ENCODE measurements at regions not wholly inside any gene's neighbourhood (a gene's known extent, or its start where the extent isn't known, plus 50 kb on each side); places are given as distances from the start of the nearest gene placed in this dataset.

GRCh38 chr1:2859881-2860430, 58.5 kb upstream of the TTC34 start:
- no peaks in the 10 kb centered on the region for H3K36me3 ChIP-seq (replicated peaks in 1 of 2; ENCODE audit: control extremely low read depth in 1 of 2, control insufficient read depth in 1 of 2, extremely low read depth in 1 of 2, insufficient read depth in 2 of 2, low read length in 1 of 2)
- peaks cover 0 to 27% (median 0%) of the 10 kb centered on the region in 3 donors for H3K9me3 ChIP-seq (ENCODE audit: control extremely low read depth in 1 of 3, control insufficient read depth in 2 of 3, insufficient read depth in 1 of 3, low read length in 2 of 3)
- H3K4me2 ChIP-seq (replicated peaks; ENCODE audit: low read depth, low read length, poor library complexity, severe bottlenecking): no peak overlapping the region
- H3K4me1 ChIP-seq (ENCODE audit: control insufficient read depth in 2 of 2, insufficient read depth in 2 of 2, low read length in 2 of 2): no peaks in the 10 kb centered on the region
- ChIA-PET POLR2A (no interaction called here), CTCF (no interaction called here)
- 88% methylated on average over 11 of the region's 12 CpGs for WGBS (ENCODE audit: insufficient coverage)
- Mint-ChIP-seq H3K4me3 (no peak overlapping the region), H3K9me3 (ENCODE audit: insufficient read depth) (no peaks in the 10 kb centered on the region), H3K4me1 (no peaks in the 10 kb centered on the region), H3K27ac (no peak overlapping the region), H3K27me3 (no peaks in the 10 kb centered on the region)
- ATAC-seq (ENCODE audit: low read depth): no peak
- DNase-seq: no peak
- intact Hi-C loops (cut with micrococcal nuclease): no loop called here
- no peak overlapping the region for H3K9ac ChIP-seq (ENCODE audit: low read length)
- H3K27ac ChIP-seq (ENCODE audit: low read length in 2 of 2): no peak overlapping the region
- H3K4me3 ChIP-seq (ENCODE audit: control extremely low read depth in 1 of 5, extremely low read depth in 1 of 5, insufficient read depth in 1 of 5, low read depth in 2 of 5, low read length in 4 of 5): no peak overlapping the region
- no peak overlapping the region for H2AFZ ChIP-seq (ENCODE audit: insufficient read depth, low read depth, low read length, poor library complexity, severe bottlenecking)
- H3K27me3 ChIP-seq (replicated peaks in 1 of 4; ENCODE audit: control extremely low read depth in 1 of 4, control insufficient read depth in 3 of 4, insufficient read depth in 4 of 4, low read length in 3 of 4): no peaks in the 10 kb centered on the region
- no peak for TF ChIP-seq EZH2 (IDR thresholded peaks at IDR 0.05; ENCODE audit: borderline replicate concordance, insufficient read depth, low read depth, low read length, poor library complexity, severe bottlenecking)
- TF ChIP-seq, protein P1, sequence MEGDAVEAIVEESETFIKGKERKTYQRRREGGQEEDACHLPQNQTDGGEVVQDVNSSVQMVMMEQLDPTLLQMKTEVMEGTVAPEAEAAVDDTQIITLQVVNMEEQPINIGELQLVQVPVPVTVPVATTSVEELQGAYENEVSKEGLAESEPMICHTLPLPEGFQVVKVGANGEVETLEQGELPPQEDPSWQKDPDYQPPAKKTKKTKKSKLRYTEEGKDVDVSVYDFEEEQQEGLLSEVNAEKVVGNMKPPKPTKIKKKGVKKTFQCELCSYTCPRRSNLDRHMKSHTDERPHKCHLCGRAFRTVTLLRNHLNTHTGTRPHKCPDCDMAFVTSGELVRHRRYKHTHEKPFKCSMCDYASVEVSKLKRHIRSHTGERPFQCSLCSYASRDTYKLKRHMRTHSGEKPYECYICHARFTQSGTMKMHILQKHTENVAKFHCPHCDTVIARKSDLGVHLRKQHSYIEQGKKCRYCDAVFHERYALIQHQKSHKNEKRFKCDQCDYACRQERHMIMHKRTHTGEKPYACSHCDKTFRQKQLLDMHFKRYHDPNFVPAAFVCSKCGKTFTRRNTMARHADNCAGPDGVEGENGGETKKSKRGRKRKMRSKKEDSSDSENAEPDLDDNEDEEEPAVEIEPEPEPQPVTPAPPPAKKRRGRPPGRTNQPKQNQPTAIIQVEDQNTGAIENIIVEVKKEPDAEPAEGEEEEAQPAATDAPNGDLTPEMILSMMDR (IDR thresholded peaks at IDR 0.05): no peak
- H3K79me2 ChIP-seq (ENCODE audit: control insufficient read depth, insufficient read depth, low read length): no peaks in the 10 kb centered on the region
- H4K20me1 ChIP-seq (ENCODE audit: control insufficient read depth, insufficient read depth, low read length, poor library complexity, severe bottlenecking): no peaks in the 10 kb centered on the region

DNA sequence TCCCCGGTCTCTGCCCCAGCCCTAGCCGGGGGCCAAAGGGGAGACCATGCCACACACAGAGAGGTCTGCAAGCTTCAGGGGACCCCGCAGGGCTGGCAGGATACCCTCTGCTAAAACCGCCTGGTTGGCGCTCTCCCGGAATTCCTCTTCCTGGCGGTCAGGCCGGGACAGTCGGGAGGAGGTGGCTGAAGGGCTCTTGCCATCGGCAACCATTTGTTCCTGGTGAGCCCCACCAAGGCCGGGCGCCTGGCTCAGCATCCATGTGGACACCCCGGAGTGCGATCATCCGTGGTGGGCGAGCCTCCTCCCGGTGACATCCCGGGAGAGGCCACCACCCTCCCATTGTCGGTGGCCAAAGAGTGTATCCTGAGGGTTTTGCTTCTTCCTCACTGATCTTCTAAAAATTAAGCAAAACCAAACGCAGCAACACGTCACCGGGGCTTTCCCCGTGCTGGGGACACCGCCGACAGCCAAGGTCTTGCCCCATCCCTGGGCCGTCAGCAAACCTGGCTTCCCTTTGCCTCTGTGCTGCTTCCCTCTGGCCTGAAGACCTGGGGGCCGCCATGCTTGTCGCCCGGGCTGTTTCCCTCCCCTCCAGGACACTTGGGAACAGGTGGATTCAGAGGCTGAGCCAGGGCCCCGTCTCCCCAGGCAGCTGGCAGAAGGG, 59.1 kb upstream of the TTC34 start:
- H3K4me1 ChIP-seq (ENCODE audit: control insufficient read depth in 2 of 2, insufficient read depth in 2 of 2, low read length in 2 of 2): no peaks in the 10 kb centered on the region
- H3K9me3 ChIP-seq (ENCODE audit: control extremely low read depth in 1 of 3, control insufficient read depth in 2 of 3, insufficient read depth in 1 of 3, low read length in 2 of 3): peaks cover 0 to 27% (median 0%) of the 10 kb centered on the region in 3 donors
- no peak for ATAC-seq (ENCODE audit: low read depth)

More for the DNA sequence above, 59.1 kb upstream of the TTC34 start:
- Mint-ChIP-seq H3K4me3 (no peak overlapping the region), H3K4me1 (no peaks in the 10 kb centered on the region), H3K27me3 (no peaks in the 10 kb centered on the region), H3K9me3 (ENCODE audit: insufficient read depth) (no peaks in the 10 kb centered on the region), H3K27ac (no peak overlapping the region)
- Histone ChIP-seq H3K27me3 (replicated peaks in 1 of 4; ENCODE audit: control extremely low read depth in 1 of 4, control insufficient read depth in 3 of 4, insufficient read depth in 4 of 4, low read length in 3 of 4) (no peaks in the 10 kb centered on the region), H3K9ac (ENCODE audit: low read length) (no peak overlapping the region), H4K20me1 (ENCODE audit: control insufficient read depth, insufficient read depth, low read length, poor library complexity, severe bottlenecking) (no peaks in the 10 kb centered on the region), H2AFZ (ENCODE audit: insufficient read depth, low read depth, low read length, poor library complexity, severe bottlenecking) (no peak overlapping the region), H3K27ac (ENCODE audit: low read length in 2 of 2) (no peak overlapping the region), H3K4me2 (replicated peaks; ENCODE audit: low read depth, low read length, poor library complexity, severe bottlenecking) (no peak overlapping the region), H3K79me2 (ENCODE audit: control insufficient read depth, insufficient read depth, low read length) (no peaks in the 10 kb centered on the region), H3K4me3 (ENCODE audit: control extremely low read depth in 1 of 5, extremely low read depth in 1 of 5, insufficient read depth in 1 of 5, low read depth in 2 of 5, low read length in 4 of 5) (no peak overlapping the region), H3K36me3 (replicated peaks in 1 of 2; ENCODE audit: control extremely low read depth in 1 of 2, control insufficient read depth in 1 of 2, extremely low read depth in 1 of 2, insufficient read depth in 2 of 2, low read length in 1 of 2) (no peaks in the 10 kb centered on the region)
- TF ChIP-seq EZH2 (IDR thresholded peaks at IDR 0.05; ENCODE audit: borderline replicate concordance, insufficient read depth, low read depth, low read length, poor library complexity, severe bottlenecking): no peak
- TF ChIP-seq, protein P1 (IDR thresholded peaks at IDR 0.05): no peak
- ChIA-PET POLR2A (no interaction called here), CTCF (no interaction called here)
- intact Hi-C loops (cut with micrococcal nuclease): no loop called here
- 95% methylated on average over 29 of the region's 30 CpGs for WGBS (ENCODE audit: insufficient coverage)
- DNase-seq: no peak
